ENCODE measurements at regions not wholly inside any gene's neighbourhood (a gene's known extent, or its start where the extent isn't known, plus 50 kb on each side); places are given as distances from the start of the nearest gene placed in this dataset.

DNA sequence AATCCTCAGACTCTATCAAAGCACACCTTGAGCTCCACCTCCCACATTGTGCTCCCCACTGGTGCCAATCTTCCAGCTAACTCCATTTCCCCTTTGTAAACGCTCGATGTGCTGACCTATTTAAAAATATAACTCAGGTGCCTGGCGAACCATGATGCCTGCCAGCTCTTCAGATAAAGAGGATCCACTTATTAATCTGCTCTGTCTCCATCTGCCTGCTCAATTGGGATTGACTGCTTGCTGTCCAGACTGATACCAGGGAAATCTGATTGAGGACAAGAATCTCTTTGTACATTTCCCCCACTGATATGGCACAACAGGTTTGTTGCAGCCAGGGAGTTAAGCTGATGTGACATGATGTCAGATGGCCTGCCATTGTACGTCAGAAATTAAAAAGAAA is 2036.5 kb upstream of the CELF4 start:
- Histone ChIP-seq H3K9me3 (ENCODE audit: insufficient read depth, low read depth, low read length) (no peaks in the 10 kb centered on the region), H3K4me2 (ENCODE audit: low read length) (no peak overlapping the region), H3K36me3 (ENCODE audit: insufficient read depth, low read length) (no peaks in the 10 kb centered on the region), H3K4me3 (ENCODE audit: insufficient read depth, low read depth, low read length) (no peak overlapping the region), H3K9ac (ENCODE audit: low read length) (no peak overlapping the region), H3K4me1 (ENCODE audit: insufficient read depth, low read length) (peaks cover 6% of the 10 kb centered on the region), H4K20me1 (ENCODE audit: insufficient read depth, low read length) (no peaks in the 10 kb centered on the region), H2AFZ (ENCODE audit: low read depth, low read length) (no peak overlapping the region), H3K27me3 (ENCODE audit: insufficient read depth, low read length) (no peaks in the 10 kb centered on the region), H3K27ac (ENCODE audit: low read depth, low read length) (no peak overlapping the region), H3K79me2 (ENCODE audit: insufficient read depth, low read length) (no peaks in the 10 kb centered on the region)
- no peaks in the 10 kb centered on the region for H3K27me3 Mint-ChIP-seq (ENCODE audit: low read depth, unreplicated experiment)
- DNase-seq (ENCODE audit: low read depth) (no peak), FAIRE-seq (no peak)
- H3K4me1 Mint-ChIP-seq (ENCODE audit: low read depth, unreplicated experiment): peaks cover 4% of the 10 kb centered on the region
- H3K9me3 Mint-ChIP-seq (ENCODE audit: unreplicated experiment): no peaks in the 10 kb centered on the region
- H3K4me3 Mint-ChIP-seq (ENCODE audit: unreplicated experiment): no peak overlapping the region
- H3K36me3 Mint-ChIP-seq (ENCODE audit: low read depth, unreplicated experiment): no peaks in the 10 kb centered on the region
- TF ChIP-seq, protein P1, sequence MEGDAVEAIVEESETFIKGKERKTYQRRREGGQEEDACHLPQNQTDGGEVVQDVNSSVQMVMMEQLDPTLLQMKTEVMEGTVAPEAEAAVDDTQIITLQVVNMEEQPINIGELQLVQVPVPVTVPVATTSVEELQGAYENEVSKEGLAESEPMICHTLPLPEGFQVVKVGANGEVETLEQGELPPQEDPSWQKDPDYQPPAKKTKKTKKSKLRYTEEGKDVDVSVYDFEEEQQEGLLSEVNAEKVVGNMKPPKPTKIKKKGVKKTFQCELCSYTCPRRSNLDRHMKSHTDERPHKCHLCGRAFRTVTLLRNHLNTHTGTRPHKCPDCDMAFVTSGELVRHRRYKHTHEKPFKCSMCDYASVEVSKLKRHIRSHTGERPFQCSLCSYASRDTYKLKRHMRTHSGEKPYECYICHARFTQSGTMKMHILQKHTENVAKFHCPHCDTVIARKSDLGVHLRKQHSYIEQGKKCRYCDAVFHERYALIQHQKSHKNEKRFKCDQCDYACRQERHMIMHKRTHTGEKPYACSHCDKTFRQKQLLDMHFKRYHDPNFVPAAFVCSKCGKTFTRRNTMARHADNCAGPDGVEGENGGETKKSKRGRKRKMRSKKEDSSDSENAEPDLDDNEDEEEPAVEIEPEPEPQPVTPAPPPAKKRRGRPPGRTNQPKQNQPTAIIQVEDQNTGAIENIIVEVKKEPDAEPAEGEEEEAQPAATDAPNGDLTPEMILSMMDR (IDR thresholded peaks at IDR 0.05; ENCODE audit: insufficient read depth, low read depth, low read length): no peak
- no peak for TF ChIP-seq EZH2 (IDR thresholded peaks at IDR 0.05; ENCODE audit: insufficient read depth, low read length)
- H3K27ac Mint-ChIP-seq (ENCODE audit: unreplicated experiment): no peak overlapping the region

DNA sequence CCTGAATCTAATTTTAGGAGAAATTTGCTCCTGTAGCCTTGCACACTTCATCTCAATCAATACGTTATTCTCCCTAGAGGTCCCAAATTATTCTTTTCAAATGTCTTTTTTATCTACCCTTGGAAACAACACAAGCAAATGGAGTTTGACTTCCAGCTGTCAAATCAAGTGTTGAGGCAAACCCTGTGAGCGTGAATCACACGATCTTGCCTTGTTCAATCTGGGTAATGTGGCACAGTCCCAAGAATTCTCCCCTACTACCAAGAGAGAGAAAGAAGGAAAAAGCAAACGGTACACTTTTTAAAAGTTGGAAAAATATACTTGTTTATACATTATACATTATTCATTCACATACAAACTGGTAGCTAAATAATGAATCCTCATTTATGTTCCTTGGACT is 2035.3 kb upstream of the CELF4 start:
- Histone ChIP-seq H3K4me3 (ENCODE audit: insufficient read depth, low read depth, low read length) (no peak overlapping the region), H3K79me2 (ENCODE audit: insufficient read depth, low read length) (no peaks in the 10 kb centered on the region), H3K27ac (ENCODE audit: low read depth, low read length) (no peak overlapping the region), H3K9me3 (ENCODE audit: insufficient read depth, low read depth, low read length) (no peaks in the 10 kb centered on the region), H2AFZ (ENCODE audit: low read depth, low read length) (no peak overlapping the region), H4K20me1 (ENCODE audit: insufficient read depth, low read length) (no peaks in the 10 kb centered on the region), H3K36me3 (ENCODE audit: insufficient read depth, low read length) (no peaks in the 10 kb centered on the region), H3K27me3 (ENCODE audit: insufficient read depth, low read length) (no peaks in the 10 kb centered on the region), H3K9ac (ENCODE audit: low read length) (no peak overlapping the region), H3K4me2 (ENCODE audit: low read length) (no peak overlapping the region), H3K4me1 (ENCODE audit: insufficient read depth, low read length) (peaks cover 6% of the 10 kb centered on the region)
- TF ChIP-seq, protein P1 (IDR thresholded peaks at IDR 0.05; ENCODE audit: insufficient read depth, low read depth, low read length): no peak
- TF ChIP-seq EZH2 (IDR thresholded peaks at IDR 0.05; ENCODE audit: insufficient read depth, low read length): no peak
- Mint-ChIP-seq H3K4me1 (ENCODE audit: low read depth, unreplicated experiment) (peaks cover 9% of the 10 kb centered on the region), H3K9me3 (ENCODE audit: unreplicated experiment) (no peaks in the 10 kb centered on the region), H3K27me3 (ENCODE audit: low read depth, unreplicated experiment) (no peaks in the 10 kb centered on the region), H3K4me3 (ENCODE audit: unreplicated experiment) (no peak overlapping the region), H3K36me3 (ENCODE audit: low read depth, unreplicated experiment) (no peaks in the 10 kb centered on the region), H3K27ac (ENCODE audit: unreplicated experiment) (no peak overlapping the region)
- no peak for FAIRE-seq
- DNase-seq (ENCODE audit: low read depth): peak; percentile 21

DNA sequence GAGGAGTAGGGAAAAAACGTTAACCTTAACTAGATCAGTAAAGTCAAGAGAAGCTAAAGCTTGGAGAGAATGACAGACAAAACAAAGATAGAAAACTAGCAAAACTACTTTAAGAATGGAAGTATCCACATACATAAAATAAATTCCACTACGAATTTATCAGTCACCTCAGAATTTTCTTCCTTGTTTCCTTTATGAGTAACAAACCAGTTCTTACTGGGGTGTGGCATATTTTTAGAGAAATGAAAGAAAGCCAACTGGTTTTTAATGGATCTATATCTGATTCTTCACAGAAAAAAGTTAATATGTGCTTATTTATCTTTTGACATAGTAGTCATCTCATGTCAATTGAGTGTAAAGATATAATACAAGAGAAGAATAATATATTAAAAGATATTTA is 2033.7 kb upstream of the CELF4 start:
- Histone ChIP-seq H3K27ac (ENCODE audit: low read depth, low read length) (no peak overlapping the region), H3K9ac (ENCODE audit: low read length) (no peak overlapping the region), H3K4me3 (ENCODE audit: insufficient read depth, low read depth, low read length) (no peak overlapping the region), H3K4me2 (ENCODE audit: low read length) (no peak overlapping the region), H3K79me2 (ENCODE audit: insufficient read depth, low read length) (no peaks in the 10 kb centered on the region), H2AFZ (ENCODE audit: low read depth, low read length) (no peak overlapping the region), H3K36me3 (ENCODE audit: insufficient read depth, low read length) (no peaks in the 10 kb centered on the region), H3K27me3 (ENCODE audit: insufficient read depth, low read length) (no peaks in the 10 kb centered on the region), H3K4me1 (ENCODE audit: insufficient read depth, low read length) (no peaks in the 10 kb centered on the region), H3K9me3 (ENCODE audit: insufficient read depth, low read depth, low read length) (no peaks in the 10 kb centered on the region), H4K20me1 (ENCODE audit: insufficient read depth, low read length) (no peaks in the 10 kb centered on the region)
- Mint-ChIP-seq H3K36me3 (ENCODE audit: low read depth, unreplicated experiment) (no peaks in the 10 kb centered on the region), H3K27ac (ENCODE audit: unreplicated experiment) (no peak overlapping the region), H3K4me3 (ENCODE audit: unreplicated experiment) (no peak overlapping the region), H3K27me3 (ENCODE audit: low read depth, unreplicated experiment) (no peaks in the 10 kb centered on the region), H3K9me3 (ENCODE audit: unreplicated experiment) (no peaks in the 10 kb centered on the region), H3K4me1 (ENCODE audit: low read depth, unreplicated experiment) (peaks cover 5% of the 10 kb centered on the region)
- no peak for TF ChIP-seq EZH2 (IDR thresholded peaks at IDR 0.05; ENCODE audit: insufficient read depth, low read length)
- TF ChIP-seq, protein P1 (IDR thresholded peaks at IDR 0.05; ENCODE audit: insufficient read depth, low read depth, low read length): no peak
- DNase-seq (ENCODE audit: low read depth) (no peak), FAIRE-seq (no peak)
